NB4 (cell line): ENCODE measurements at regions not wholly inside any gene's neighbourhood (a gene's known extent, or its start where the extent isn't known, plus 50 kb on each side); places are given as distances from the start of the nearest gene placed in this dataset.

Experiments used
- POLR2A ChIP-seq: IDR thresholded peaks from 2 replicates; pipeline ENCODE4 v1.6.1; 2011; ENCODE audit warnings: mild to moderate bottlenecking; ENCODE audit not compliant: insufficient read length; ENCODE audit errors: extremely low read depth
- TF ChIP-seq, protein P1 (sequence below): IDR thresholded peaks from one replicate; pipeline ENCODE4 v1.5.1; 2012; ENCODE audit warnings: low read depth, low read length

DNA sequence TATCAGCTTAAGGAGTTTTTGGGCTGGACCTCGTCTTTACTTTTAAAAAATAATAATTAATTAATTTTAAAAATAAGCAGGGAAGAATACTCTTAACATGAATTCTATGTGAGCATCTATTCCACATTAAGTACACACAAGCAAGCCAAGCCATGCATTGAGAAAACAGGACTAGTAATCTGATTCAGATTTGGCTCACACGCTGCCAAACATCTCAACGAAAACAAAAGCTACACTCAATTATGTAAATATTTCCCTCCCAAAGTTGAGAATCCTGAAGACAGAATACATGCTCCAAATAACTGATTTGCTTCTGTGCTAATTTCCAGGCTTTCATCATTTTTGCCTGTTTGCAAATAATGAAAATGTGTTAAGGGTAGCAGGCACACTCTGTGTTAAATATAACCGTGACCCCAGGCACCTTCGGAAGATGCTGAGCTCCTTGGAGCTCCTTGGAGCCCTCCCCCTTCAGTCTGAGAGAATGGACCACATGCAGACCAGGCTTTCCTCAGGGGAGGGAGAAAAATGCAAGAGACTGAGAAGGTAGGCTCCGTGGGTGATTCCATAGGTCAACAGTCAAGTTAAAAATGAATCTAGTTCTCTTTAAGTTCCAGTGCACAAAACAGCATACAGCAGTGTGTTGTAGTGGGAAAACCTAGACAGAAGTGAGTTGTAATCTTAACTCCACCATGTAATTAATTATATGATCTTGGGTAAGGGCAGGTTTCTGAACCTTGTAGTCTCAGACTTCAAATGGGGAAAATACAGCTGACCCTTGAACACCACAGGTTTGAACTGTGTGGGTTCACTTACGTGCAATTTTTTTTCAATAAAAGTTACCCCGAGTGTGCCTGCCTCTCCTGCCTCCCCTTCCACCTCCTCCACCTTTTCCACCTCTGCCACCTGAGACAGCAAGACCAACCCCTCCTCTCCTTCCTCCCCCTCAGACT is 161.3 kb upstream of the RREB1 start:
- TF ChIP-seq, protein P1, sequence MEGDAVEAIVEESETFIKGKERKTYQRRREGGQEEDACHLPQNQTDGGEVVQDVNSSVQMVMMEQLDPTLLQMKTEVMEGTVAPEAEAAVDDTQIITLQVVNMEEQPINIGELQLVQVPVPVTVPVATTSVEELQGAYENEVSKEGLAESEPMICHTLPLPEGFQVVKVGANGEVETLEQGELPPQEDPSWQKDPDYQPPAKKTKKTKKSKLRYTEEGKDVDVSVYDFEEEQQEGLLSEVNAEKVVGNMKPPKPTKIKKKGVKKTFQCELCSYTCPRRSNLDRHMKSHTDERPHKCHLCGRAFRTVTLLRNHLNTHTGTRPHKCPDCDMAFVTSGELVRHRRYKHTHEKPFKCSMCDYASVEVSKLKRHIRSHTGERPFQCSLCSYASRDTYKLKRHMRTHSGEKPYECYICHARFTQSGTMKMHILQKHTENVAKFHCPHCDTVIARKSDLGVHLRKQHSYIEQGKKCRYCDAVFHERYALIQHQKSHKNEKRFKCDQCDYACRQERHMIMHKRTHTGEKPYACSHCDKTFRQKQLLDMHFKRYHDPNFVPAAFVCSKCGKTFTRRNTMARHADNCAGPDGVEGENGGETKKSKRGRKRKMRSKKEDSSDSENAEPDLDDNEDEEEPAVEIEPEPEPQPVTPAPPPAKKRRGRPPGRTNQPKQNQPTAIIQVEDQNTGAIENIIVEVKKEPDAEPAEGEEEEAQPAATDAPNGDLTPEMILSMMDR: no peak
- no peak for TF ChIP-seq POLR2A
